ENCODE measurements at regions not wholly inside any gene's neighbourhood (a gene's known extent, or its start where the extent isn't known, plus 50 kb on each side); places are given as distances from the start of the nearest gene placed in this dataset.
A peak's percentile ranks its signal among the peaks of the same experiment; 100 is the strongest.

DNA sequence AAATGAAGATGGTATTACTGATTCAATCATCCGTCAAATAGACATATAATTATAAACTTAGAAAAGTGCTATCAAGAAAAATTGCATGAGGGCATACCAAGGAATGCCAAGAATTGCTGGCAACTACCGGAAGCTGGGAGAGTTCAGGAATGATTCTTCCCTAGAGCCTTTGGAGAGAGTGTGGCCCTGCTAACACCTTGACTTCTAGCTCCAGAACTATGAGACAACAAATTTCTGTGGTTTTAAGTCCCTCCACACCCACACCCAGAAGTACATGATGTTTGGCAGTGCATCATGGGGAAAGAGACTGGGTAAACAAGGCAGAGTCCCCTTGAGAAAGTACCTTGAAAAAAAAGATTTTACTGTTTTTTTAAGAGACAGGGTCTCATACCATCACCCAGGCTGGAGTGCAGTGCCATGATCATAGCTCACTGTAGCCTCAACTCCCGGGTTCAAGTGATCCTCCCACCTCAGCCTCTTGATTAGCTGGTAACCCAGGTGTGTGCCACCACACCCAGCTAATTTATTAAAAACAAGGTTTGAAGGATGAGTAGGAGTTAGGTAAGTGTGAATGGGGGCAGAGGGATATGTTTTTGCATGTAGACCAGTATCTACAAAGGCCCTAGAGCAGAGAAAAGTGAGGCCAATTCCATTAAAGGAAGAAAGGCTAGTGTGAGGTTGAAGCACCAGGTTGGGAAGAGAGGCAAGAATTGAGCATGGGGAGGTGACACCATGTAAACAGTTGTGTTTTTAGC, 53.1 kb downstream of the GSX2 start:
- Histone ChIP-seq H3K36me3 (no peaks in the 10 kb centered on the region), H3K27me3 (no peaks in the 10 kb centered on the region), H3K4me3 (no peak overlapping the region), H3K9me3 (peaks cover 20% of the 10 kb centered on the region)
- DNase-seq: peak; percentile 81

DNA sequence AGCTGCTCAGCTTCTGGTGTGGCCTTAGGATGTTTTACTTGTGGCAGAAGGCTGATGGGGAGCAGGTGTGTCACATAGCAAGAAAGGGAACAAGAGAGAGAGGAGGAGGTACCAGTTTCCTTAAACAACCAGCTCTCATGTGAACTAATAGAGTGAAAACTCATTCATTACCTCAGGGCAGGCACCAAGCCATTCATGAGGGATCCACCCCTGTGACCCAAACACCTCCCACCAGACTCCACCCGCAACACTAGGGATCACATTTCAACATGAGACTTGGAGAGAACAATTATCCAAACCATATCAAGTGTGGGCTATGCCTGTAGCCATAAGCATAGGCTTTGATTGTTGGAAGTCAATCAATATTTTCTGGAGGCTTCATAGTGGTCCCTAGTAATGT, 56.0 kb downstream of the GSX2 start:
- DNase-seq: no peak
- peaks cover 38% of the 10 kb centered on the region for H3K9me3 ChIP-seq
- no peaks in the 10 kb centered on the region for H3K36me3 ChIP-seq
- no peak overlapping the region for H3K4me3 ChIP-seq
- H3K27me3 ChIP-seq: no peaks in the 10 kb centered on the region

DNA sequence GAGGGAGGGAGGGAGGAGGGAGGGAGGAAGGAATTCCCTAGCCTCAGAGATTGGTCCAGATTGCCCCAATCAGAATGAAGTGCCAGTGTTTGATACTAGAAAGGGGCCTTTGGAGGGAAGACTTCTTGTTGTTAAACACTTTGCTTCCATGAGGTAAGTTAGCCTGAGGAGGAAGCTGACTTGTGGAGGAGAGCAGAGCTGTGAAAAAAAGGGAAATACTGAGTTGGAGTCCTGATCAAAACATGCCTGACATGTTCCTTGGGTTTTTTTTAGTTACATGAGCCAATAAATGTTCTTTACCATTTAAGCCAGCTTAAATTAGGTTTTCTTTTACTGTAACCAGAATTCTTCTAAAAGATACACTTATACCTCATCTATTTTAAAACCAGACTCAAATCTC, 57.6 kb downstream of the GSX2 start:
- no peak for DNase-seq
- no peak overlapping the region for H3K4me3 ChIP-seq
- no peaks in the 10 kb centered on the region for H3K27me3 ChIP-seq
- H3K9me3 ChIP-seq: peaks cover 44% of the 10 kb centered on the region
- no peaks in the 10 kb centered on the region for H3K36me3 ChIP-seq

DNA sequence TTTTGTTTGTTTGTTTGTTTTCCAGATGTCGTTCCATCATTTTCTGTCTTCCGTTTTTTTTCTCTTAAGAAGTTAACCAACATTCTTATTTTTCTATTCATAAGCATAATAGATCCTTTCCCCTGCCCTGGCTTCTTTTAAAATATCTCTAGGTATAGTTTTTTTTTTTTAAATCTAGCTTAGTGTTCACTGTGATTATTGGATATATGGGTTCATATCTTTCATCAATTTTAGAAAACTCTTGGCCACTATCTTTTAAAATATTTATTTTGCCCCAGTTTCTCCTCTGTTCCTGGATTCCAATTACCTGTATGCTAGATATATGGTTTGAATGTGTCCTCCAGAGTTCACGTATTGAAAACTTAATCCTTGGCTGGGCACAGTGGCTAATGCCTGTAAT, 59.6 kb downstream of the GSX2 start:
- no peak overlapping the region for H3K4me3 ChIP-seq
- H3K27me3 ChIP-seq: no peaks in the 10 kb centered on the region
- no peak for DNase-seq
- H3K36me3 ChIP-seq: no peaks in the 10 kb centered on the region
- H3K9me3 ChIP-seq: peaks cover 44% of the 10 kb centered on the region

DNA sequence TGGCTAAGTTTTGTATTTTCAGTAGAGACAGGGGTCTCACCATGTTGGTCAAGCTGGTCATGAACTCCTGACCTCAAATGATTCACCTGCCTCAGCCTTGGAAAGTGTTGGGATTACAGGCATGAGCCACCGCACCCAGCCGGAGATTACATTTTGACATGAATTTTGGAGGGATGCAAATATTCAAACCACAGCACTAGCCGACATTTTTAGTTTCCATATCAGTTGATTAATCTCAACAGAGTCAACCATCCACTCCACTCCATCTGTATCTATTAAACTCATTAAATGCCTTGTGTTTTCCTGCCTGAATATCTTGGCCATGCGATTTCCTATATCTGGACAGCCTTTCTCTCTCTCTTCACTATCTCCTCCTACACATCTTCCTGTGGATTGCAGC, 64.1 kb upstream of the PDGFRA start:
- Histone ChIP-seq H3K9me3 (peaks cover 17% of the 10 kb centered on the region), H3K36me3 (no peaks in the 10 kb centered on the region), H3K4me3 (no peak overlapping the region), H3K27me3 (no peaks in the 10 kb centered on the region)
- DNase-seq: peak; percentile 52

DNA sequence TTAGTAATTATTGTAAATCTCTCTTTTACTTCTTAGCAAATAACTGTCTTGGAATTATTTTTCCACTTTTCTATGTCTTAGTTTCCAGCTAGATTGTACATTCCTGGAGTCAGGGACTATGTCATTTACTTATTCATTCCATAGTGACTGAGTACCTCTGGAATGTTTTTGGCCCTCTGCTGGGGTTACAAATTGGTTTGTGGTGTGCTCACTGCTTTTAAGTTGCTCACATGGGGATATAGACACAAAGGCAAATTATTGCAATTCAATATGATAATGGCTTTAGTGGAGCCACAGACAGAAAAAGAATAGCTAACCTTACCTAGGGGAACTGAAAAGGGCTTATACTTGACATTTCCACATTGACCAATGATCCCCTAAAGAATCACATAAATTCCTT, 63.7 kb upstream of the PDGFRA start:
- Histone ChIP-seq H3K9me3 (peaks cover 13% of the 10 kb centered on the region), H3K27me3 (no peaks in the 10 kb centered on the region), H3K4me3 (no peak overlapping the region), H3K36me3 (no peaks in the 10 kb centered on the region)
- peak; percentile 93 for DNase-seq

DNA sequence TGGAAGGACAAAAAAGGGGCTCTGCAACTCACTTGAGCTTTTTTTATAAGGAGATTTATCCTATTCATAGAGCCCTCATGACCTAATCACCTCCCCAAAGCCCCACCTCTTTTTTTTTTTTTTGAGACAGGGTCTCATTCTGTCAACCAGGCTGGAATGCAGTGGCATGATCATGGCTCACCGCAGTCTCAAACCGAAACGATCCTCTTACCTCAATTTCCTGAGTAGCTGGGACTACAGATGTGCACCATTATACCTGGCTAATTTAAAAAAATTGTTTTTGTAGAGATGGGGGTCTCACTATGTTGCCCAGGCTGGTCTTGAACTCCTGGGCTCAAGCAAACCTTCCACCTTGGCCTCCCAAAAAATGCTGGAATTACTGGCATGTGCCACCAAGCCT, 61.6 kb upstream of the PDGFRA start:
- no peaks in the 10 kb centered on the region for H3K36me3 ChIP-seq

DNA sequence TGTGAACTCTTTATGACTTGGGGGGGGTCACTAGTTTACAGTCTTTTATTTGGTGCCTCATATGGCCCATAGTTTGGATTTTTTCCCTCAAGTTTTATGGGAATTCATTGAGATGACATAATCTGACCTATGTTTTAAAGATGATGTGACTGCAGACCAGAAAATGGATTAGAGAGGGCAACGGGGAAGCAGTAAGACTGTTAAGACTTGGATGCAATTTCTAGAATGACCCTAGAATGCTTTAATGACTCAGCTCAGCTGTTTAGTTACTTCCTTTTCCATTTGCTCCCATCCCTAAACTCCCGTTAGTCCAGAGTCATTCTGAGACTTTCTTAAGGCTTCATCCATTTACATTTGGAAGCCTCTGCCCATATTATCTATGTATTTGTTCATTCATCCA, 59.9 kb upstream of the PDGFRA start:
- Histone ChIP-seq H3K27me3 (no peaks in the 10 kb centered on the region), H3K36me3 (no peaks in the 10 kb centered on the region), H3K9me3 (0 out of 2 replicates have a peak, but pooled peaks cover 2% of the 10 kb centered on the region), H3K4me3 (no peak overlapping the region)
- DNase-seq: peak; percentile 38

More for the DNA sequence above, 61.6 kb upstream of the PDGFRA start:
- 0 out of 2 replicates have a peak, but pooled peaks cover 2% of the 10 kb centered on the region for H3K9me3 ChIP-seq
- no peak overlapping the region for H3K4me3 ChIP-seq
- no peak for DNase-seq
- no peaks in the 10 kb centered on the region for H3K27me3 ChIP-seq

DNA sequence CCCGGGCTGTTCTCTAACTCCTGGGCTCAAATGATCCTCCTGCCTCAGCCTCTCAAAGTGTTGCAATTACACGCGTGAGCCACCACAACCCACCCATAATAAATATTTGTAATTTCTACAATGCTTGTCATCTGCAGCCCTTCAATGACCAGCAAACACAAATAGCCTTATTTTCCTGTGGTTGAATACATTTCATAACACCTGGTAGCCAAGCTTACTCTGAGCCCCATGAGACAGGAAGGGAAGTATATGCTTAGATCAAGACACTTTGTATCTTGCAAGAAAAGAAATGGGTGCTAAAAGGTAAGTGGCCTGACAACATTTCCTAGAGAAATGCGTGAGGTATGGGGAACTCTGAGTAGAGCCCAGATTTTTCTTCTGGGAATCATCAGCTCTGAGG, 56.9 kb upstream of the PDGFRA start:
- no peaks in the 10 kb centered on the region for H3K36me3 ChIP-seq
- H3K27me3 ChIP-seq: no peaks in the 10 kb centered on the region
- no peak for DNase-seq
- no peak overlapping the region for H3K4me3 ChIP-seq
- peaks cover 7% of the 10 kb centered on the region for H3K9me3 ChIP-seq

DNA sequence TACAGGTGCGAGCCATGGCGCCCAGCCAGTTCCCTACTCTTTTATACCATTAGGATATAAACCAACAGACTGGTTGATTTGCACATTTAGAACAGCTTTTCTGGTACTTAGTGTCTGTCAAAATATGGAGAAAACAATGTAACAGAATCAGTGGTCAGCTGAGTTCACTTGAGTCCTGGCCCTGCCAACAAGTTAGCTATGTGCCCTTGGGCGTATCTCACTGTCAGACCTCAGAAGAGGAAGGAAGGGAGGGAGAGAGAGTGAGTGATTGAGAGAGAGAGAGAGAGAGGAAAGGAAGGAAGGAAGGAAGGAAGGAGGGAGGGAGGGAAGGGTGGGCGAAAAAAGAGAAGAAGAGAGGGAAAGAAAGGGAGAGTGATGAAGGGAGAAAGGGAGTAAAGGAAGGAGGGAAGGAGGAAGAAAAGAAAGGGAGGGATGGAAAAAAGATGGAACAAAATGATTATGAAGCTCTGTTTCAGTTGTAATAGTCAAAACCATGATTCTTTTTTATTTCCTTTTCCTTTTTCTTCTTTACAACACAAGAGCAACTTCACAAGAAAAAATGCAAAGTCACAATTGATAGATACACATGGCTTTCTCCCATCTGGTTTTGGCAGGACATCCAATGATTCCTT, 55.7 kb upstream of the PDGFRA start:
- no peak overlapping the region for H3K4me3 ChIP-seq
- peaks cover 6% of the 10 kb centered on the region for H3K9me3 ChIP-seq
- no peaks in the 10 kb centered on the region for H3K27me3 ChIP-seq
- no peaks in the 10 kb centered on the region for H3K36me3 ChIP-seq
- DNase-seq: peak; percentile 42

DNA sequence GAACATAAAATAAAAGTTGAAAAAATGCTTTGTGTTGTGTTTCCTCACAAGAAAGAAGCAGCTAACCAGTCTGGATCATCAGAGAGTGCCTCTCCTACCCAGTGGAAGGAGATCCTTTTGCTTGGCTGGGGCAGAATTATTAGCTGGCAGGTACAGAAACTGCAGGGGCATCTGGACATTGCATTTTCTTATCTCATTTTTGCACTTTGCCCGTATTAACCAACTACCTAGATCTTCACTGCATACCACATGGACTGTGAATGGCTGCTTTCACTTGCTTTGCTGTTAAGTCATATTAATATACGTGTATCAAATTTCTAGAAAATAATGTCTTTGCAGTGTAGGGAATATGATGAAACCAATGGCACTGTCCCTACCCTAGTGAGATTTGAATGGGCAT, 52.9 kb upstream of the PDGFRA start:
- H3K9me3 ChIP-seq: peaks cover 6% of the 10 kb centered on the region
- no peak overlapping the region for H3K4me3 ChIP-seq
- H3K36me3 ChIP-seq: no peaks in the 10 kb centered on the region
- no peak for DNase-seq
- no peaks in the 10 kb centered on the region for H3K27me3 ChIP-seq
